ENCODE measurements at regions not wholly inside any gene's neighbourhood (a gene's known extent, or its start where the extent isn't known, plus 50 kb on each side); places are given as distances from the start of the nearest gene placed in this dataset.

GRCh38 chr10:109203646-109204353, 719.5 kb downstream of the XPNPEP1 start:
- DNase-seq, result no peak

GRCh38 chr10:109202111-109202510, 721.2 kb downstream of the XPNPEP1 start:
- DNase-seq, result no peak

- DNase-seq, result no peak
These were observed 722.7 kb downstream of the XPNPEP1 start for GRCh38 chr10:109200646-109201045.

- no peak for DNase-seq
These were observed 731.5 kb downstream of the XPNPEP1 start for GRCh38 chr10:109191823-109192222.

GRCh38 chr10:109191341-109191740, 732.0 kb downstream of the XPNPEP1 start:
- DNase-seq, result no peak

GRCh38 chr10:109187677-109188076, 735.6 kb downstream of the XPNPEP1 start:
- DNase-seq, result no peak

- no peak for DNase-seq
These were observed 739.9 kb downstream of the XPNPEP1 start for GRCh38 chr10:109183366-109183765.

- no peak for DNase-seq
These were observed 744.7 kb downstream of the XPNPEP1 start for GRCh38 chr10:109178591-109178990.

- DNase-seq, result no peak
These were observed 748.8 kb downstream of the XPNPEP1 start for GRCh38 chr10:109174526-109174925.

GRCh38 chr10:109173937-109174336, 749.4 kb downstream of the XPNPEP1 start:
- DNase-seq, result no peak

GRCh38 chr10:109173121-109173520, 750.2 kb downstream of the XPNPEP1 start:
- no peak for DNase-seq

GRCh38 chr10:109166935-109167334, 756.4 kb downstream of the XPNPEP1 start:
- DNase-seq, result no peak

- DNase-seq, result no peak
These were observed 764.0 kb downstream of the XPNPEP1 start for GRCh38 chr10:109159351-109159750.

GRCh38 chr10:109156396-109156795, 766.9 kb downstream of the XPNPEP1 start:
- DNase-seq, result no peak

- DNase-seq, result no peak
These were observed 773.5 kb downstream of the XPNPEP1 start for GRCh38 chr10:109149666-109150350.

- DNase-seq, result no peak
These were observed 795.9 kb downstream of the XPNPEP1 start for GRCh38 chr10:109127363-109127762.

GRCh38 chr10:109126541-109126940, 796.8 kb downstream of the XPNPEP1 start:
- DNase-seq, result no peak

GRCh38 chr10:109126016-109126415, 797.3 kb downstream of the XPNPEP1 start:
- no peak for DNase-seq

GRCh38 chr10:109115179-109115578, 808.1 kb downstream of the XPNPEP1 start:
- DNase-seq, result no peak

- DNase-seq, result no peak
These were observed 808.7 kb downstream of the XPNPEP1 start for GRCh38 chr10:109114579-109114978.

- no peak for DNase-seq
These were observed 816.7 kb downstream of the XPNPEP1 start for GRCh38 chr10:109106604-109107003.

- DNase-seq, result no peak
These were observed 817.6 kb downstream of the XPNPEP1 start for GRCh38 chr10:109105725-109106124.

GRCh38 chr10:109104806-109105205, 818.5 kb downstream of the XPNPEP1 start:
- DNase-seq, result no peak

Data from hypothalamus (tissue), 51 donors.